Stimulated activated CD8-positive, alpha-beta memory T cell treated with anti-CD3 and anti-CD28 coated beads, Interleukin-15, amount 100 ng/mL, for 4 hours (primary cell): ENCODE measurements at regions not wholly inside any gene's neighbourhood (a gene's known extent, or its start where the extent isn't known, plus 50 kb on each side); places are given as distances from the start of the nearest gene placed in this dataset.
"Not testable (repeated sequence)": the region's sequence is repeated elsewhere in the genome, so short reads cannot be mapped to it uniquely, and the experiment has no call there.

ENCODE experiments used
- DNase-seq, 2 donors: peaks; one replicate each; pipeline ENCODE4 v3.0.0-alpha.2; 2020; ENCODE audit warnings: low read depth in 2 of 2

GRCh38 chr7:25454020-25454419 is 225.7 kb upstream of the NPVF start:
- no peak for DNase-seq

- DNase-seq = no peak
Observed at GRCh38 chr7:25454562-25455041, 226.3 kb upstream of the NPVF start.

- DNase-seq = no peak
Observed at GRCh38 chr7:25455683-25456251, 227.5 kb upstream of the NPVF start.

GRCh38 chr7:25456467-25457171 is 228.3 kb upstream of the NPVF start:
- DNase-seq = no peak

- DNase-seq = no peak
Observed at GRCh38 chr7:25459057-25459456, 230.8 kb upstream of the NPVF start.

- no peak for DNase-seq
Observed at GRCh38 chr7:25460433-25460832, 232.1 kb upstream of the NPVF start.

- no peak for DNase-seq
Observed at GRCh38 chr7:25469669-25470068, 241.4 kb upstream of the NPVF start.

- no peak for DNase-seq
Observed at GRCh38 chr7:25476863-25477499, 248.7 kb upstream of the NPVF start.

GRCh38 chr7:25478221-25478620 is 249.9 kb upstream of the NPVF start:
- DNase-seq = not testable (repeated sequence)

- DNase-seq = no peak
Observed at GRCh38 chr7:25478925-25479324, 250.6 kb upstream of the NPVF start.

GRCh38 chr7:25481891-25482290 is 253.6 kb upstream of the NPVF start:
- DNase-seq = no peak

GRCh38 chr7:25482631-25483030 is 254.3 kb upstream of the NPVF start:
- DNase-seq = no peak

- DNase-seq = no peak
Observed at GRCh38 chr7:25485026-25485425, 256.7 kb upstream of the NPVF start.

- no peak for DNase-seq
Observed at GRCh38 chr7:25486656-25487055, 258.4 kb upstream of the NPVF start.

GRCh38 chr7:25493805-25494366 is 265.6 kb upstream of the NPVF start:
- no peak for DNase-seq

- no peak for DNase-seq
Observed at GRCh38 chr7:25494896-25495295, 266.6 kb upstream of the NPVF start.

GRCh38 chr7:25495342-25496250 is 267.3 kb upstream of the NPVF start:
- no peak for DNase-seq

GRCh38 chr7:25496476-25497368 is 268.4 kb upstream of the NPVF start:
- no peak for DNase-seq

GRCh38 chr7:25500393-25500921 is 272.2 kb upstream of the NPVF start:
- no peak for DNase-seq

- no peak for DNase-seq
Observed at GRCh38 chr7:25503306-25503705, 275.0 kb upstream of the NPVF start.
